ENCODE measurements at regions not wholly inside any gene's neighbourhood (a gene's known extent, or its start where the extent isn't known, plus 50 kb on each side); places are given as distances from the start of the nearest gene placed in this dataset.

GRCh38 chr9:107975426-107976010, 485.9 kb upstream of the KLF4 start:
- TF ChIP-seq CTCF (IDR thresholded peaks at IDR 0.05) = no peak
- intact Hi-C loops (cut with micrococcal nuclease) = no loop called here
- Mint-ChIP-seq H3K27ac (no peak overlapping the region), H3K4me1 (no peaks in the 10 kb centered on the region), H3K4me3 (no peak overlapping the region), H3K27me3 (no peaks in the 10 kb centered on the region), H3K36me3 (ENCODE audit: low read depth) (no peaks in the 10 kb centered on the region), H3K9me3 (no peaks in the 10 kb centered on the region)
- ChIA-PET CTCF (no interaction called here), POLR2A (no interaction called here)
- no peak for ATAC-seq (ENCODE audit: low read depth)
- DNase-seq = no peak

- Mint-ChIP-seq H3K4me3 (no peak overlapping the region), H3K9me3 (no peaks in the 10 kb centered on the region), H3K27me3 (peaks cover 3% of the 10 kb centered on the region), H3K36me3 (ENCODE audit: low read depth) (no peaks in the 10 kb centered on the region), H3K4me1 (no peaks in the 10 kb centered on the region), H3K27ac (no peak overlapping the region)
- DNase-seq = no peak
- TF ChIP-seq CTCF (IDR thresholded peaks at IDR 0.05) = no peak
- ChIA-PET CTCF (no interaction called here), POLR2A (no interaction called here)
- intact Hi-C loops (cut with micrococcal nuclease) = no loop called here
- no peak for ATAC-seq (ENCODE audit: low read depth)
Observed at GRCh38 chr9:107973451-107973850, 483.9 kb upstream of the KLF4 start.

GRCh38 chr9:107972346-107972745, 482.8 kb upstream of the KLF4 start:
- Mint-ChIP-seq H3K4me3 (no peak overlapping the region), H3K27me3 (peaks cover 3% of the 10 kb centered on the region), H3K9me3 (no peaks in the 10 kb centered on the region), H3K27ac (no peak overlapping the region), H3K4me1 (no peaks in the 10 kb centered on the region), H3K36me3 (ENCODE audit: low read depth) (no peaks in the 10 kb centered on the region)
- ATAC-seq (ENCODE audit: low read depth) (no peak), DNase-seq (no peak)
- POLR2A ChIA-PET = no interaction called here
- CTCF ChIA-PET = no interaction called here
- intact Hi-C loops (cut with micrococcal nuclease) = no loop called here
- no peak for TF ChIP-seq CTCF (IDR thresholded peaks at IDR 0.05)

- Mint-ChIP-seq H3K4me3 (no peak overlapping the region), H3K36me3 (ENCODE audit: low read depth) (no peaks in the 10 kb centered on the region), H3K4me1 (no peaks in the 10 kb centered on the region), H3K27me3 (peaks cover 4% of the 10 kb centered on the region), H3K9me3 (no peaks in the 10 kb centered on the region), H3K27ac (no peak overlapping the region)
- intact Hi-C loops (cut with micrococcal nuclease) = no loop called here
- DNase-seq (no peak), ATAC-seq (ENCODE audit: low read depth) (no peak)
- POLR2A ChIA-PET = no interaction called here
- TF ChIP-seq CTCF (IDR thresholded peaks at IDR 0.05) = no peak
- CTCF ChIA-PET = no interaction called here
Observed at GRCh38 chr9:107971241-107971640, 481.7 kb upstream of the KLF4 start.

- H3K27me3 Mint-ChIP-seq = peaks cover 7% of the 10 kb centered on the region
- no peak for DNase-seq
- CTCF ChIA-PET = no interaction called here
- no peak overlapping the region for H3K4me3 Mint-ChIP-seq
- POLR2A ChIA-PET = no interaction called here
- no peak overlapping the region for H3K27ac Mint-ChIP-seq
- no peaks in the 10 kb centered on the region for H3K36me3 Mint-ChIP-seq (ENCODE audit: low read depth)
- no peak for TF ChIP-seq CTCF (IDR thresholded peaks at IDR 0.05)
- no peak for ATAC-seq (ENCODE audit: low read depth)
- H3K9me3 Mint-ChIP-seq = no peaks in the 10 kb centered on the region
- intact Hi-C loops (cut with micrococcal nuclease) = no loop called here
- H3K4me1 Mint-ChIP-seq = no peaks in the 10 kb centered on the region
Observed at GRCh38 chr9:107970726-107971125, 481.2 kb upstream of the KLF4 start.
